ENCODE measurements at regions not wholly inside any gene's neighbourhood (a gene's known extent, or its start where the extent isn't known, plus 50 kb on each side); places are given as distances from the start of the nearest gene placed in this dataset.

DNA sequence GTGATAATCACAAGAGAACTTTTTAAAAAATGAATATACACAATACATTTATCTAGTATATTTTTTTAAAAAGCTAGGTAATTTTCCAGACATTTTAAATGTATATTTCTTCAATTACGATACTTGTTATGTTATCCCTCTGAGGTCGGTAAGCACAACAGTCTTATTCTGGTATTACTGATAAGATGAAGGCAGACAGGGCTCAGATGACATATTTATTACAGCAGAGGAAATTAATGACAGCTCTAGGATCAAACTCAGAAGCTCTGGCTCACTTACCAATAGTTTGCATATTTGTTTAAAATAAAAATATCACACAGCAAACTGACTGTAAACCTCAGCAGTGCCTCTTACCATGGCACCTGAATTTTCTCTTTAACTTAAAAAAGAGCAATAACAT is 1347.0 kb upstream of the ADGRL2 start:
- TF ChIP-seq, protein P1, sequence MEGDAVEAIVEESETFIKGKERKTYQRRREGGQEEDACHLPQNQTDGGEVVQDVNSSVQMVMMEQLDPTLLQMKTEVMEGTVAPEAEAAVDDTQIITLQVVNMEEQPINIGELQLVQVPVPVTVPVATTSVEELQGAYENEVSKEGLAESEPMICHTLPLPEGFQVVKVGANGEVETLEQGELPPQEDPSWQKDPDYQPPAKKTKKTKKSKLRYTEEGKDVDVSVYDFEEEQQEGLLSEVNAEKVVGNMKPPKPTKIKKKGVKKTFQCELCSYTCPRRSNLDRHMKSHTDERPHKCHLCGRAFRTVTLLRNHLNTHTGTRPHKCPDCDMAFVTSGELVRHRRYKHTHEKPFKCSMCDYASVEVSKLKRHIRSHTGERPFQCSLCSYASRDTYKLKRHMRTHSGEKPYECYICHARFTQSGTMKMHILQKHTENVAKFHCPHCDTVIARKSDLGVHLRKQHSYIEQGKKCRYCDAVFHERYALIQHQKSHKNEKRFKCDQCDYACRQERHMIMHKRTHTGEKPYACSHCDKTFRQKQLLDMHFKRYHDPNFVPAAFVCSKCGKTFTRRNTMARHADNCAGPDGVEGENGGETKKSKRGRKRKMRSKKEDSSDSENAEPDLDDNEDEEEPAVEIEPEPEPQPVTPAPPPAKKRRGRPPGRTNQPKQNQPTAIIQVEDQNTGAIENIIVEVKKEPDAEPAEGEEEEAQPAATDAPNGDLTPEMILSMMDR (IDR thresholded peaks at IDR 0.05; ENCODE audit: borderline replicate concordance, extremely low read depth, insufficient read depth): no peak
- DNase-seq (no peak), FAIRE-seq (no peak)
- Histone ChIP-seq H3K27me3 (ENCODE audit: control insufficient read depth, insufficient read depth, low read length) (no peaks in the 10 kb centered on the region), H3K9me3 (ENCODE audit: control insufficient read depth in 2 of 3, insufficient read depth in 1 of 3, low read length in 3 of 3) (no peaks in the 10 kb centered on the region), H3K9ac (ENCODE audit: low read length in 3 of 3) (no peak overlapping the region), H3K4me1 (ENCODE audit: control insufficient read depth in 2 of 3, insufficient read depth in 2 of 3, low read depth in 1 of 3, low read length in 3 of 3) (no peaks in the 10 kb centered on the region), H3K27ac (ENCODE audit: low read depth in 2 of 2, low read length in 2 of 2) (no peak overlapping the region), H3K36me3 (ENCODE audit: control insufficient read depth in 2 of 3, insufficient read depth in 3 of 3, low read length in 3 of 3) (no peaks in the 10 kb centered on the region), H3K4me3 (ENCODE audit: low read length in 3 of 3) (no peak overlapping the region)
- intact Hi-C loops (cut with DNase I): no loop called here

DNA sequence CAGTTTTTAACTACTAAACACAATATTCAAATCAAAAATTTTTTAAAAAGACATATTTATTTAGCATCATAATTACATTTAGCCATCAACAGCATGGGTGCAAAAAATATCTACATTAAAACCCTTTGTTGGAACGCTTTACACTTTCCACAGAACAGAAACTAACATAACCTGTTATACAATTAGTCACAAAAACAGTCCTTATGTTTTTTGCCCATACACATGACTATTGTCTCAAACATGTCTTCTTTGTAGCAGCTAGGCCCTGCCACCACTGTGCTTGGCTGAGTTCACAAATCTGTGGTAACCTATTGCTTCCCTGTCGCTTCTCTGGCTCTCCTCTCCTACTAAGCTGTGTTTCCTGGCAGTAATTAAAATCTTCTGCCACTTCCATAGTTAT is 1350.0 kb upstream of the ADGRL2 start:
- Histone ChIP-seq H3K27ac (ENCODE audit: low read depth in 2 of 2, low read length in 2 of 2) (no peak overlapping the region), H3K4me3 (ENCODE audit: low read length in 3 of 3) (no peak overlapping the region), H3K27me3 (ENCODE audit: control insufficient read depth, insufficient read depth, low read length) (no peaks in the 10 kb centered on the region), H3K4me1 (ENCODE audit: control insufficient read depth in 2 of 3, insufficient read depth in 2 of 3, low read depth in 1 of 3, low read length in 3 of 3) (no peaks in the 10 kb centered on the region), H3K9ac (ENCODE audit: low read length in 3 of 3) (no peak overlapping the region), H3K9me3 (ENCODE audit: control insufficient read depth in 2 of 3, insufficient read depth in 1 of 3, low read length in 3 of 3) (no peaks in the 10 kb centered on the region), H3K36me3 (ENCODE audit: control insufficient read depth in 2 of 3, insufficient read depth in 3 of 3, low read length in 3 of 3) (no peaks in the 10 kb centered on the region)
- FAIRE-seq: no peak
- intact Hi-C loops (cut with DNase I): no loop called here
- TF ChIP-seq, protein P1 (IDR thresholded peaks at IDR 0.05; ENCODE audit: borderline replicate concordance, extremely low read depth, insufficient read depth): no peak
- DNase-seq: no peak

DNA sequence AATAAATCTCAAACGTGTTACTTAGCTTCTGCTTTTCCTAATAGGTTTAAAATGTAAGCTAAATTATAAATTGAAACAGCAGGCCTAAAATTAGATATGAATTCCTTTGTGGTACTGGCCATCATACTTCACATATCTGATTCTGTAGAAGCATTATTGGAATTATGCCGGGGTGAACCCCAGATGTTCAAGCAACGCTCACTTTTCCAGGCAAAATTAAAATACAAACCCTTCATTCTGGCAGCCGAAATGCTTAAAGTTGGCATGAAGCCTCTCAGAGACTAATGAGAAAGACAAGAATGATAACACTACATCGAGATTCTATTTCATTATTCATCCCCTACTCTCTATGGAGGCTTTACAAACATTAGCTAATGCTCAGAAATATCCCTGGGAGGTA is 1352.7 kb upstream of the ADGRL2 start:
- intact Hi-C loops (cut with DNase I): no loop called here
- Histone ChIP-seq H3K27me3 (ENCODE audit: control insufficient read depth, insufficient read depth, low read length) (no peaks in the 10 kb centered on the region), H3K9ac (ENCODE audit: low read length in 3 of 3) (no peak overlapping the region), H3K4me1 (ENCODE audit: control insufficient read depth in 2 of 3, insufficient read depth in 2 of 3, low read depth in 1 of 3, low read length in 3 of 3) (no peaks in the 10 kb centered on the region), H3K27ac (ENCODE audit: low read depth in 2 of 2, low read length in 2 of 2) (no peak overlapping the region), H3K4me3 (ENCODE audit: low read length in 3 of 3) (no peak overlapping the region), H3K9me3 (ENCODE audit: control insufficient read depth in 2 of 3, insufficient read depth in 1 of 3, low read length in 3 of 3) (no peaks in the 10 kb centered on the region), H3K36me3 (ENCODE audit: control insufficient read depth in 2 of 3, insufficient read depth in 3 of 3, low read length in 3 of 3) (no peaks in the 10 kb centered on the region)
- TF ChIP-seq, protein P1 (IDR thresholded peaks at IDR 0.05; ENCODE audit: borderline replicate concordance, extremely low read depth, insufficient read depth): no peak
- DNase-seq (no peak), FAIRE-seq (no peak)

DNA sequence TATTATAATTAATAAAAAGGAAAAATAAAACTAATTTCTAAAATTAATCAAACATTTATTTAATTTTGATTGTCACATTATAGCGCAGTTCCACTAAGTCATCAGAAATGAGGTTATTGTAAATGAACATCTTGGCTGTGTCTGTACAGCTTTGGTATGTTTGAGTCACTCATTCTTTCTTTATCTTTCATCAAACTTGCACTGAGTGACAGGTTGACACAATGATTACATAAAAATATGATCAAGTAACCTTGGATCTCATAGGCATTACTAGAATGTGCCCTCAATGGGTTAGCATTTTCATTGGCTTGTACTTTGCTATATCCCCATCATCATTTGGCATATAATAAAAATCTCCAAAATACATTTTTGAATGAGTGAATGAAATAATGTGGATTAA is 1353.2 kb upstream of the ADGRL2 start:
- H3K27me3 ChIP-seq (ENCODE audit: control insufficient read depth, insufficient read depth, low read length): no peaks in the 10 kb centered on the region
- H3K9me3 ChIP-seq (ENCODE audit: control insufficient read depth in 2 of 3, insufficient read depth in 1 of 3, low read length in 3 of 3): no peaks in the 10 kb centered on the region
- no peaks in the 10 kb centered on the region for H3K36me3 ChIP-seq (ENCODE audit: control insufficient read depth in 2 of 3, insufficient read depth in 3 of 3, low read length in 3 of 3)
- DNase-seq (no peak), FAIRE-seq (no peak)
- H3K4me1 ChIP-seq (ENCODE audit: control insufficient read depth in 2 of 3, insufficient read depth in 2 of 3, low read depth in 1 of 3, low read length in 3 of 3): no peaks in the 10 kb centered on the region
- no peak overlapping the region for H3K9ac ChIP-seq (ENCODE audit: low read length in 3 of 3)
- TF ChIP-seq, protein P1 (IDR thresholded peaks at IDR 0.05; ENCODE audit: borderline replicate concordance, extremely low read depth, insufficient read depth): no peak
- intact Hi-C loops (cut with DNase I): no loop called here
- no peak overlapping the region for H3K27ac ChIP-seq (ENCODE audit: low read depth in 2 of 2, low read length in 2 of 2)
- H3K4me3 ChIP-seq (ENCODE audit: low read length in 3 of 3): no peak overlapping the region

All from kidney (tissue), 13 donors.